ENCODE measurements at regions not wholly inside any gene's neighbourhood (a gene's known extent, or its start where the extent isn't known, plus 50 kb on each side); places are given as distances from the start of the nearest gene placed in this dataset.

DNA sequence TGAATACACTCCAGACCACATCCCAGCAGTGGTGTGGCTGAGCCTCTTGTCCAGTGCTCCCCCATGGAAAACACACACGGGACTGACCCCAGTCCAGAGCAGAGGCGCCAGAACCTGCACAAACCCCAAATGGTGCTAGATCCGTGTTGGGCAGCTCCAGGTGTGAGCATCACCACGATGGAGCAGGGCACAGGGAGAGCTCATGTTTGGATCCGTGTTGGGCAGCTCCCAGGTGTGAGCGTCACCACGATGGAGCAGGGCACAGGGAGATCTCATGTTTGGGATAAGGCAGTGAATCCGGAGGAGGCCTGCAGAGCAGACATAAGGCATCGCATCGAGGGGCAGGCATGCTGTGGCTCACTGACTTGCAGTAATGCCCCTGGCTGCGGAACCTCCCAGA is 460.0 kb upstream of the MYT1L start:
- H3K4me2 ChIP-seq (ENCODE audit: insufficient read depth, low read length), result no peak overlapping the region
- H3K79me2 ChIP-seq (ENCODE audit: insufficient read depth, low read length), result no peaks in the 10 kb centered on the region
- H3K36me3 ChIP-seq (ENCODE audit: insufficient read depth, low read length), result no peaks in the 10 kb centered on the region
- H4K20me1 ChIP-seq (ENCODE audit: insufficient read depth, low read length), result no peaks in the 10 kb centered on the region
- H3K4me3 ChIP-seq (ENCODE audit: insufficient read depth, low read length), result no peak overlapping the region
- no peak overlapping the region for H2AFZ ChIP-seq (ENCODE audit: low read length)
- H3K9me3 ChIP-seq (ENCODE audit: low read depth, low read length), result no peaks in the 10 kb centered on the region
- H3K27me3 ChIP-seq (ENCODE audit: insufficient read depth, low read length), result no peaks in the 10 kb centered on the region
- no peak overlapping the region for H3K27ac ChIP-seq (ENCODE audit: low read depth, low read length)
- H3K4me1 ChIP-seq (ENCODE audit: insufficient read depth, low read length), result no peaks in the 10 kb centered on the region
- TF ChIP-seq, protein P1, sequence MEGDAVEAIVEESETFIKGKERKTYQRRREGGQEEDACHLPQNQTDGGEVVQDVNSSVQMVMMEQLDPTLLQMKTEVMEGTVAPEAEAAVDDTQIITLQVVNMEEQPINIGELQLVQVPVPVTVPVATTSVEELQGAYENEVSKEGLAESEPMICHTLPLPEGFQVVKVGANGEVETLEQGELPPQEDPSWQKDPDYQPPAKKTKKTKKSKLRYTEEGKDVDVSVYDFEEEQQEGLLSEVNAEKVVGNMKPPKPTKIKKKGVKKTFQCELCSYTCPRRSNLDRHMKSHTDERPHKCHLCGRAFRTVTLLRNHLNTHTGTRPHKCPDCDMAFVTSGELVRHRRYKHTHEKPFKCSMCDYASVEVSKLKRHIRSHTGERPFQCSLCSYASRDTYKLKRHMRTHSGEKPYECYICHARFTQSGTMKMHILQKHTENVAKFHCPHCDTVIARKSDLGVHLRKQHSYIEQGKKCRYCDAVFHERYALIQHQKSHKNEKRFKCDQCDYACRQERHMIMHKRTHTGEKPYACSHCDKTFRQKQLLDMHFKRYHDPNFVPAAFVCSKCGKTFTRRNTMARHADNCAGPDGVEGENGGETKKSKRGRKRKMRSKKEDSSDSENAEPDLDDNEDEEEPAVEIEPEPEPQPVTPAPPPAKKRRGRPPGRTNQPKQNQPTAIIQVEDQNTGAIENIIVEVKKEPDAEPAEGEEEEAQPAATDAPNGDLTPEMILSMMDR (IDR thresholded peaks at IDR 0.05; ENCODE audit: extremely low read depth, low read depth, low read length), result no peak
- DNase-seq (ENCODE audit: insufficient read length, low spot score, missing footprints), result no peak

DNA sequence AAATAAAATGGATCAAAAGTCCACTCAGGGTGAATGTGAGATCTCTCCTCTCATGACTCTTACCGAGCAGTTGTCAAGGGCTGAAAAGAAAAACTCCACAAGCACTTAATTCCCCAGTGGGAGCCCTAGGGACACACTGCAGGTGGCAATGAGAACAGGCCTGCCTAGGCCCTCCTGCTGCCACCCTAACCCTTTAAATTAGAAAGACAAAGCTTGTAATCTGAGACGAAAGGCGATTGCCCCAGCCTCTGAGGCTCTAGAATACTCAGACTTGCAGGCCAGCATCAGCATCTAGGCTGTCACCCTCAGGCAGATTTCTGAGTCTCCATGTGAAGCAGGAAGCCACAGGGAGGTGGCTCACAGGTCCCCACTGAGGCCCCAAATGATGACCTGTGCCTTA is 457.0 kb upstream of the MYT1L start:
- TF ChIP-seq, protein P1 (IDR thresholded peaks at IDR 0.05; ENCODE audit: extremely low read depth, low read depth, low read length), result no peak
- peaks cover 2% of the 10 kb centered on the region for H3K9me3 ChIP-seq (ENCODE audit: low read depth, low read length)

DNA sequence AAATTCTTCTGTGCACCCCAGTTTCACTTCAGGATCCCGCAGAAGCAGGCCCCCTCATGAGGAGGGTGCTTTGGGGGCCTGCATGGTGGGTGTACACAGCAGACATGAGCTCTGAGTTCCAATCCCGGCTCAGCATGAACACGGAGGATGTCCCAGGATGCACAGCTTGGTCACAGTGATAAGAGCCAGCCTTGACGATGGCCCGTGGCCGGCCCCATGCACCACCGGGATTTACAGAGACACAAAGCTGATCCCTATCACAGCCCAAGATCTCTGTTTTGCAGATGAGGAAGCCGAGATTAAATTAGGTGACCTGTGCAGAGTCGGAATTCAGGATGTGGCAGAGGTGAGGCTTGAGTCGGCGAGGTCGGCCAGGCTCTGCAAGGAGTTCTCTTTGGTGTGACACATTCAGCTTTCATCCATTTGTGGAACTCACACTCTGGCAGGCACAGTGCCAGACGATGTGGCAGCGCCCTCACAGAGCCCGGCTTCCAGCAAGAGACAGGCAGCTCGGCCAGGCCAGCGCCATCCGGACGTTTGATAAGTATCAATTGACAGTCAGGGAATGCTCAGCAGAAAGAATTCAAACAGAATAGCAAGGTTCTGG is 456.3 kb upstream of the MYT1L start:
- Histone ChIP-seq H3K4me2 (ENCODE audit: insufficient read depth, low read length) (no peak overlapping the region), H2AFZ (ENCODE audit: low read length) (no peak overlapping the region), H3K4me3 (ENCODE audit: insufficient read depth, low read length) (no peak overlapping the region), H3K79me2 (ENCODE audit: insufficient read depth, low read length) (no peaks in the 10 kb centered on the region), H3K9me3 (ENCODE audit: low read depth, low read length) (peaks cover 2% of the 10 kb centered on the region), H4K20me1 (ENCODE audit: insufficient read depth, low read length) (no peaks in the 10 kb centered on the region), H3K4me1 (ENCODE audit: insufficient read depth, low read length) (no peaks in the 10 kb centered on the region), H3K27me3 (ENCODE audit: insufficient read depth, low read length) (no peaks in the 10 kb centered on the region), H3K36me3 (ENCODE audit: insufficient read depth, low read length) (no peaks in the 10 kb centered on the region), H3K27ac (ENCODE audit: low read depth, low read length) (no peak overlapping the region)
- TF ChIP-seq, protein P1 (IDR thresholded peaks at IDR 0.05; ENCODE audit: extremely low read depth, low read depth, low read length), result no peak
- DNase-seq (ENCODE audit: insufficient read length, low spot score, missing footprints), result no peak

More for the DNA sequence above, 457.0 kb upstream of the MYT1L start:
- no peaks in the 10 kb centered on the region for H3K79me2 ChIP-seq (ENCODE audit: insufficient read depth, low read length)
- H3K27me3 ChIP-seq (ENCODE audit: insufficient read depth, low read length), result no peaks in the 10 kb centered on the region
- no peak overlapping the region for H3K27ac ChIP-seq (ENCODE audit: low read depth, low read length)
- H3K4me1 ChIP-seq (ENCODE audit: insufficient read depth, low read length), result no peaks in the 10 kb centered on the region
- no peak overlapping the region for H3K4me3 ChIP-seq (ENCODE audit: insufficient read depth, low read length)
- no peak overlapping the region for H3K4me2 ChIP-seq (ENCODE audit: insufficient read depth, low read length)
- H3K36me3 ChIP-seq (ENCODE audit: insufficient read depth, low read length), result no peaks in the 10 kb centered on the region
- no peaks in the 10 kb centered on the region for H4K20me1 ChIP-seq (ENCODE audit: insufficient read depth, low read length)
- no peak for DNase-seq (ENCODE audit: insufficient read length, low spot score, missing footprints)
- no peak overlapping the region for H2AFZ ChIP-seq (ENCODE audit: low read length)

DNA sequence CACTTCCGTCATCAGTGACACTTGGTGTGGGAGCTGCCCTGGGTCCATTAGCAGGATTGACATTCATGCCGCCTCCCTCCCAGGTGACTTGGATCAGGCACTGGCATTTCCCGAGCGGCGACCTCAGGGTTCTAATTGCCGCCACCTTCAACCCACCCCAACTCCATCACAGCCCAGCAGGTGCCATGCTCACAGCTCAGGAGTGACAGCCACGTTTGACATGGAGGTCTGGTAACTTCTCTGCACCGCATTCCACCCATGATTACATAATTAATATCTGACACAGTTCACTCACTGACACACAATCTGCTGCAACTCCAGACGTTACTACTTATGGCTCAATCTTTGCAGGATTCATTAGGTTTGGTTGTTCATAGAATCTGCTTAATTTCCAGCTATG is 450.9 kb upstream of the MYT1L start:
- Histone ChIP-seq H4K20me1 (ENCODE audit: insufficient read depth, low read length) (no peaks in the 10 kb centered on the region), H3K4me3 (ENCODE audit: insufficient read depth, low read length) (no peak overlapping the region), H3K36me3 (ENCODE audit: insufficient read depth, low read length) (no peaks in the 10 kb centered on the region), H3K27ac (ENCODE audit: low read depth, low read length) (no peak overlapping the region), H3K4me1 (ENCODE audit: insufficient read depth, low read length) (no peaks in the 10 kb centered on the region), H3K4me2 (ENCODE audit: insufficient read depth, low read length) (no peak overlapping the region), H3K27me3 (ENCODE audit: insufficient read depth, low read length) (no peaks in the 10 kb centered on the region), H2AFZ (ENCODE audit: low read length) (no peak overlapping the region), H3K9me3 (ENCODE audit: low read depth, low read length) (peaks cover 2% of the 10 kb centered on the region), H3K79me2 (ENCODE audit: insufficient read depth, low read length) (no peaks in the 10 kb centered on the region)
- DNase-seq (ENCODE audit: insufficient read length, low spot score, missing footprints), result no peak
- TF ChIP-seq, protein P1 (IDR thresholded peaks at IDR 0.05; ENCODE audit: extremely low read depth, low read depth, low read length), result no peak

All from osteoblast (primary cell).